GM12878 (cell line): ENCODE measurements at regions not wholly inside any gene's neighbourhood (a gene's known extent, or its start where the extent isn't known, plus 50 kb on each side); places are given as distances from the start of the nearest gene placed in this dataset.

Experiments used
- ATAC-seq: fragments of 200-7000 bp; cut with Tn5 transposase; 3 replicates; pipeline ENCODE4 v1.9.1; 2020; ENCODE audit warnings: mild to moderate bottlenecking, moderate library complexity
- BruUV-seq: library from RNA; stranded (reverse); fragments of 400-500 nt; replicated peaks from 2 replicates; lab custom pipeline; 2021; lab: Mats Ljungman, UMichigan
- CTCF ChIA-PET: fragments of 300-600 bp; sonication (Branson Sonifier 250); formaldehyde crosslinking; extraction: SDS; loops from one replicate; lab custom pipeline; 2021; ENCODE audit warnings: inconsistent platforms; lab: Yijun Ruan, JAX
- POLR2A ChIA-PET: fragments of 350-600 bp; formaldehyde crosslinking; extraction: SDS; loops from one replicate; lab custom pipeline; 2021; ENCODE audit warnings: inconsistent platforms; lab: Charles Lee
- RAD21 ChIA-PET: fragments of 300-600 bp; sonication (Branson Sonifier 250); formaldehyde crosslinking; loops from one replicate; lab custom pipeline; 2023; ENCODE audit warnings: antibody characterized with exemption; ENCODE audit not compliant: unreplicated experiment; lab: Charles Lee
- SMC1A ChIA-PET: fragments of 300-600 bp; sonication (Branson Sonifier 250); formaldehyde crosslinking; loops from one replicate; lab custom pipeline; 2023; ENCODE audit not compliant: unreplicated experiment, uncharacterized antibody; lab: Charles Lee
- DNase-seq: peaks from one replicate; pipeline ENCODE4 v3.0.0-alpha.2; 2011; ENCODE audit warnings: low read depth, low spot score
- FAIRE-seq: peaks from 3 replicates; lab custom pipeline; 2011; peaks lifted over from hg19 to GRCh38; lab: Jason Lieb, UNC
- H2AFZ ChIP-seq: 2 replicates; pipeline ENCODE4 v1.6.0; 2011; ENCODE audit warnings: low read depth, low read length, control low read depth; ENCODE audit not compliant: control insufficient read depth
- H3K27ac ChIP-seq: 2 replicates; pipeline ENCODE4 v1.5.1; 2011; ENCODE audit warnings: control low read depth; ENCODE audit not compliant: control insufficient read depth, insufficient read depth
- H3K27me3 ChIP-seq, 2 experiments: replicated peaks in 1 of 2; 2 replicates each; pipeline versions ENCODE4 v1.6.0 to v1.6.1; 2011; ENCODE audit warnings: low read length in 1 of 2; ENCODE audit not compliant: control insufficient read depth in 2 of 2, insufficient read depth in 2 of 2
- H3K36me3 ChIP-seq, 2 experiments: 2 replicates each; pipeline ENCODE4 v1.5.1; 2011; ENCODE audit warnings: low read length in 1 of 2; ENCODE audit not compliant: control insufficient read depth in 2 of 2, insufficient read depth in 2 of 2
- H3K4me1 ChIP-seq: 2 replicates; pipeline ENCODE4 v1.6.1; 2011; ENCODE audit warnings: mild to moderate bottlenecking, low read length, moderate library complexity, mixed read lengths; ENCODE audit not compliant: control insufficient read depth, insufficient read depth
- H3K4me2 ChIP-seq: 2 replicates; pipeline ENCODE4 v1.6.0; 2011; ENCODE audit warnings: control low read depth; ENCODE audit not compliant: control insufficient read depth, insufficient read depth
- H3K4me3 ChIP-seq: fragments of 200-600 bp; sonication (generic); 2 replicates; pipeline ENCODE4 v1.5.1; 2016
- H3K79me2 ChIP-seq: 2 replicates; pipeline ENCODE4 v1.6.0; 2011; ENCODE audit warnings: low read length; ENCODE audit not compliant: control insufficient read depth, insufficient read depth
- H3K9ac ChIP-seq: 2 replicates; pipeline ENCODE4 v1.8.0; 2011; ENCODE audit warnings: low read length, control low read depth, mixed read lengths; ENCODE audit not compliant: control insufficient read depth, insufficient read depth
- H3K9me3 ChIP-seq: replicated peaks from 3 replicates; pipeline ENCODE4 v1.5.1; 2011; ENCODE audit warnings: mild to moderate bottlenecking, low read length; ENCODE audit not compliant: control insufficient read depth, insufficient read depth
- H4K20me1 ChIP-seq: 2 replicates; pipeline ENCODE4 v1.6.0; 2011; ENCODE audit not compliant: control insufficient read depth, insufficient read depth
- BACH1 ChIP-seq: fragments of 450-650 bp; IDR thresholded peaks from 2 replicates; pipeline ENCODE4 v1.6.1; 2017; ENCODE audit warnings: mild to moderate bottlenecking, borderline replicate concordance
- BCL11A ChIP-seq: IDR thresholded peaks from 2 replicates; pipeline ENCODE4 v1.6.1; 2011; ENCODE audit warnings: low read depth, low read length
- CBFB ChIP-seq: IDR thresholded peaks from 2 replicates; pipeline ENCODE4 v1.6.1; 2016; ENCODE audit warnings: antibody characterized with exemption, low read depth
- CHD4 ChIP-seq: fragments of 200-600 bp; sonication (generic); IDR thresholded peaks from 2 replicates; pipeline ENCODE4 v1.6.1; 2016; ENCODE audit warnings: mild to moderate bottlenecking
- FOXM1 ChIP-seq: IDR thresholded peaks from 2 replicates; pipeline ENCODE4 v1.6.1; 2012; ENCODE audit warnings: low read depth, mild to moderate bottlenecking, inconsistent platforms, low read length, moderate library complexity
- GATAD2B ChIP-seq: fragments of 450-650 bp; conservative IDR thresholded peaks from 2 replicates; pipeline ENCODE4 v1.6.1; 2017; ENCODE audit warnings: low read depth, mild to moderate bottlenecking, moderate library complexity
- HCFC1 ChIP-seq: fragments of 150-350 bp; IDR thresholded peaks from 2 replicates; pipeline ENCODE4 v1.6.1; 2014; ENCODE audit warnings: low read length
- KAT2A ChIP-seq: conservative IDR thresholded peaks from 2 replicates; pipeline ENCODE4 v1.6.1; 2011; ENCODE audit warnings: low read depth, low read length; ENCODE audit not compliant: control insufficient read depth
- MTA2 ChIP-seq: fragments of 450-650 bp; IDR thresholded peaks from 2 replicates; pipeline ENCODE4 v1.6.1; 2016; ENCODE audit warnings: low read depth, mild to moderate bottlenecking, moderate library complexity
- NR2C1 ChIP-seq: fragments of 450-650 bp; IDR thresholded peaks from 2 replicates; pipeline ENCODE4 v1.6.1; 2017; ENCODE audit warnings: antibody characterized with exemption, mild to moderate bottlenecking, moderate library complexity
- PAX8 ChIP-seq: fragments of 450-650 bp; IDR thresholded peaks from 2 replicates; pipeline ENCODE4 v1.6.1; 2017; ENCODE audit warnings: mild to moderate bottlenecking, moderate library complexity
- SIN3A ChIP-seq: IDR thresholded peaks from 2 replicates; pipeline ENCODE4 v1.6.1; 2012; ENCODE audit warnings: low read depth, low read length, improper control_type of control experiment
- ZBED1 ChIP-seq: IDR thresholded peaks from 2 replicates; pipeline ENCODE4 v1.6.1; 2016; ENCODE audit warnings: borderline replicate concordance
- WGBS: methylation state at CpG from one replicate; pipeline ENCODE4 v1.1.6; 2016; ENCODE audit warnings: low lambda C conversion rate; ENCODE audit not compliant: insufficient replicate concordance, insufficient coverage; ENCODE audit errors: missing lambda C conversion rate; 5-methylcytosine and 5-hydroxymethylcytosine counted together
- in situ Hi-C: fragments of 300-500 bp; cut with MboI; formaldehyde crosslinking; loops from 9 replicates; pipeline ENCODE4 v1.14.3; 2018; ENCODE audit warnings: mixed read lengths
- intact Hi-C: fragments of 100-400 bp; cut with micrococcal nuclease; formaldehyde crosslinking; loops from one replicate; pipeline ENCODE4 v1.14.2; 2022; ENCODE audit not compliant: unreplicated experiment
- TF ChIP-seq, protein P1 (sequence below): fragments of 450-650 bp; formaldehyde crosslinking; IDR thresholded peaks from 2 replicates; pipeline ENCODE4 v1.4.0; 2020; ENCODE audit warnings: mild to moderate bottlenecking, moderate library complexity

DNA sequence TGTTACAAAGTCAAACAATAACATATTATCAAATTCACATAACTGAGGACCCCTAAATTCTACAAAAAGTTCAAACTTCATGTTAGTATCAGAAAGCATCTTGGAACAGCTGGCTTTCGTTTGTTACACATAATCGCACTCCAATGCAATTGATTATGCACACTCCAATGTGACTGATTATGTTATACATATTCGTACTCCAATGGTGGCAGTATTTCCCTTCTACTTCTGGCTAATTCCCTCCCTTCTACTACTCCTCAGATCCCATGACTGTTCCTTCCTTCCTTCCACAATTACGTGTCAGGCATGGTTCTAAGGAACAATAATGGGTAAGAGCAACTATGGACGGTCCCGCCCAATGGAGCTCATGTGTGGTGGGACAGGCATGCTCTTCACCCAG, 137.1 kb upstream of the CCDC150 start:
- Histone ChIP-seq H4K20me1 (no peaks in the 10 kb centered on the region), H3K79me2 (no peaks in the 10 kb centered on the region), H3K9me3 (peaks cover 6% of the 10 kb centered on the region; the same call in 2 of the 3 replicates), H3K27me3 (no peaks in the 10 kb centered on the region), H3K4me3 (no peak overlapping the region), H3K4me2 (no peak overlapping the region), H3K4me1 (peaks cover 4% of the 10 kb centered on the region), H3K9ac (no peak overlapping the region), H3K27ac (no peak overlapping the region), H2AFZ (no peak overlapping the region), H3K36me3 (no peaks in the 10 kb centered on the region)
- intact Hi-C loops (no loop called here), in situ Hi-C loops (no loop called here)
- TF ChIP-seq PAX8 = no peak
- TF ChIP-seq FOXM1 = no peak
- no peak for TF ChIP-seq ZBED1
- no peak for TF ChIP-seq KAT2A
- no peak for TF ChIP-seq CHD4
- TF ChIP-seq, protein P1, sequence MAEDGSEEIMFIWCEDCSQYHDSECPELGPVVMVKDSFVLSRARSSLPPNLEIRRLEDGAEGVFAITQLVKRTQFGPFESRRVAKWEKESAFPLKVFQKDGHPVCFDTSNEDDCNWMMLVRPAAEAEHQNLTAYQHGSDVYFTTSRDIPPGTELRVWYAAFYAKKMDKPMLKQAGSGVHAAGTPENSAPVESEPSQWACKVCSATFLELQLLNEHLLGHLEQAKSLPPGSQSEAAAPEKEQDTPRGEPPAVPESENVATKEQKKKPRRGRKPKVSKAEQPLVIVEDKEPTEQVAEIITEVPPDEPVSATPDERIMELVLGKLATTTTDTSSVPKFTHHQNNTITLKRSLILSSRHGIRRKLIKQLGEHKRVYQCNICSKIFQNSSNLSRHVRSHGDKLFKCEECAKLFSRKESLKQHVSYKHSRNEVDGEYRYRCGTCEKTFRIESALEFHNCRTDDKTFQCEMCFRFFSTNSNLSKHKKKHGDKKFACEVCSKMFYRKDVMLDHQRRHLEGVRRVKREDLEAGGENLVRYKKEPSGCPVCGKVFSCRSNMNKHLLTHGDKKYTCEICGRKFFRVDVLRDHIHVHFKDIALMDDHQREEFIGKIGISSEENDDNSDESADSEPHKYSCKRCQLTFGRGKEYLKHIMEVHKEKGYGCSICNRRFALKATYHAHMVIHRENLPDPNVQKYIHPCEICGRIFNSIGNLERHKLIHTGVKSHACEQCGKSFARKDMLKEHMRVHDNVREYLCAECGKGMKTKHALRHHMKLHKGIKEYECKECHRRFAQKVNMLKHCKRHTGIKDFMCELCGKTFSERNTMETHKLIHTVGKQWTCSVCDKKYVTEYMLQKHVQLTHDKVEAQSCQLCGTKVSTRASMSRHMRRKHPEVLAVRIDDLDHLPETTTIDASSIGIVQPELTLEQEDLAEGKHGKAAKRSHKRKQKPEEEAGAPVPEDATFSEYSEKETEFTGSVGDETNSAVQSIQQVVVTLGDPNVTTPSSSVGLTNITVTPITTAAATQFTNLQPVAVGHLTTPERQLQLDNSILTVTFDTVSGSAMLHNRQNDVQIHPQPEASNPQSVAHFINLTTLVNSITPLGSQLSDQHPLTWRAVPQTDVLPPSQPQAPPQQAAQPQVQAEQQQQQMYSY (CRISPR knock-in tag) = no peak
- no peak for TF ChIP-seq BCL11A
- no peak for TF ChIP-seq MTA2
- TF ChIP-seq GATAD2B = no peak
- TF ChIP-seq BACH1 = no peak
- TF ChIP-seq HCFC1 = no peak
- TF ChIP-seq NR2C1 = no peak
- TF ChIP-seq SIN3A = no peak
- TF ChIP-seq CBFB = no peak
- SMC1A ChIA-PET = no interaction called here
- ATAC-seq = no peak
- DNase-seq = no peak
- WGBS = 66% methylated on average over 6 of the region's 6 CpGs
- POLR2A ChIA-PET = no interaction called here
- FAIRE-seq = no peak
- RAD21 ChIA-PET = interaction anchor here (0.7 kb wide), 1 partner anchor 16 kb away, joined by 3 read pairs; no protein-coding TSS in a partner anchor
- CTCF ChIA-PET = interaction anchor here (0.9 kb wide), 1 partner anchor 49 kb away, joined by 3 read pairs; no protein-coding TSS in a partner anchor
- no TSS peak for BruUV-seq
